NB4 (cell line): ENCODE measurements at regions not wholly inside any gene's neighbourhood (a gene's known extent, or its start where the extent isn't known, plus 50 kb on each side); places are given as distances from the start of the nearest gene placed in this dataset.

ENCODE experiments used
- DNase-seq: peaks from one replicate; pipeline ENCODE4 v3.0.0; 2010; ENCODE audit warnings: low read depth
- H3K4me3 ChIP-seq: one replicate; pipeline ENCODE4 v1.5.1; 2011; ENCODE audit warnings: mild to moderate bottlenecking, low read depth, low read length, moderate library complexity
- CTCF ChIP-seq: IDR thresholded peaks from one replicate; pipeline ENCODE4 v1.5.1; 2012; ENCODE audit warnings: low read depth, low read length
- MYC ChIP-seq: IDR thresholded peaks from 2 replicates; pipeline ENCODE4 v1.6.1; 2011; ENCODE audit warnings: low read depth, low read length
- POLR2A ChIP-seq: IDR thresholded peaks from 2 replicates; pipeline ENCODE4 v1.6.1; 2011; ENCODE audit warnings: mild to moderate bottlenecking; ENCODE audit not compliant: insufficient read length; ENCODE audit errors: extremely low read depth
- TF ChIP-seq, protein P1 (sequence below): IDR thresholded peaks from 2 replicates; pipeline ENCODE4 v1.6.1; 2011; ENCODE audit warnings: low read depth, low read length

GRCh38 chr1:87515781-87516180, 187.1 kb downstream of the LMO4 start:
- DNase-seq = no peak
- TF ChIP-seq, protein P1, sequence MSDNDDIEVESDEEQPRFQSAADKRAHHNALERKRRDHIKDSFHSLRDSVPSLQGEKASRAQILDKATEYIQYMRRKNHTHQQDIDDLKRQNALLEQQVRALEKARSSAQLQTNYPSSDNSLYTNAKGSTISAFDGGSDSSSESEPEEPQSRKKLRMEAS = no peak
- TF ChIP-seq POLR2A (no peak), MYC (no peak), CTCF (no peak)
- no peak overlapping the region for H3K4me3 ChIP-seq

DNA sequence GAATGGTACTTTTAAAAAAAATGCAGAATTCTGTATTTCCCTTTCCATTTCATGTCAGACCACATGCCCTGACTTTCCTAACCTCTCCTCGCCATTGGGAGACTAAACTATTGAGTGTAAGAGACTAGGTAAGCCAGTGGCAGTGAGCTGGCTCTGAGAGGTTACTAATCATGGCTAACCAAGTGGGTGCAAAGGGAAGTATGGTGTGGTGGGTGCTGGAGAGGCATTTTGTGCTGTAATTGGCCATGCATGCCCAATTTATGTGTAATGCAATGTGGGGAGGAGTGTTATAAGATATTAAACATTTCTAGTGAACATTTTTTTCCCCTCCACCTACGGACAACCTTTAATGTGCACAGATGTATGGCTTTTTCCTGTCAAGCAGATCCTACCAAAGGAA, 190.1 kb downstream of the LMO4 start:
- no peak overlapping the region for H3K4me3 ChIP-seq
- TF ChIP-seq CTCF = no peak
- no peak for TF ChIP-seq POLR2A
- TF ChIP-seq, protein P1 = no peak
- no peak for TF ChIP-seq MYC
- no peak for DNase-seq

DNA sequence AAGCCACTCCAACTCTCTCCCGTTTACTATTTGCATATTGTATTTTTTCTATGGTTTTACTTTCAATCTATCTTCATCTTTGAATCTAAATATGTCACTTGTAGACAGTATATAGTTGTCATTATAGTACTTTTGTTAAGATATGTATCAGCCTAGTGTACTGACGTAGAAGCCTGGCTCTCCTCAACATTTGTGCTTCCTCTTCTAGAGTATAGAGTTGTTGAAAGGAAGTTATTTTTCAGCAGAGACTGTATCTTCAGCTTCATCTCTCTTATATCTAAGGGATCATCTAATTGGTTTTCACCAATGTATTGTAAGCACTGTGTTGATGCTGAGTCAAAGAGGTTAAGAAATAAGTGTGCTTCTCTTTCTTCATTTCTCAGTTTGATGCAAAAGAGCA, 192.8 kb downstream of the LMO4 start:
- H3K4me3 ChIP-seq = no peak overlapping the region
- DNase-seq = no peak
- TF ChIP-seq CTCF (no peak), MYC (no peak)
- TF ChIP-seq, protein P1 = no peak

DNA sequence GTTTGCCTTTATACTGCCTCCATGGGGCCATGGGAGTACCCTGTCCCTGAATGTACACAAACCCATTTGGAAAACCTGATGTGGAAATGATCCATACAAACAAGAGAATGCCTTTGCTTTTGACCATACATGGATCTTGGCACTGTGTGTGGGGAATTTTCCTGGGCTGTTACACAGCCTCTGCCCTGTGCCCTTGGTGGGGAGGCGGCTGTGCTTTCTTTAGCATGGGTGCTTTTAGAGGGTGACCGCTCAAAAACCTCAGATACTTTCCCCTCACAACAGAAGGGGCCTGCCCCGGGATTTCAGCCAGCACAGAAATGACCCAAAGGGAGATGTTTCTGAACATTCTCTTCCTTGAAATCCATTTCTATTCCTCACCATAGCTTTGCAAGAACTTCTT, 194.8 kb downstream of the LMO4 start:
- TF ChIP-seq MYC (no peak), CTCF (no peak), POLR2A (no peak)
- TF ChIP-seq, protein P1 = no peak
- DNase-seq = no peak
- H3K4me3 ChIP-seq = no peak overlapping the region

DNA sequence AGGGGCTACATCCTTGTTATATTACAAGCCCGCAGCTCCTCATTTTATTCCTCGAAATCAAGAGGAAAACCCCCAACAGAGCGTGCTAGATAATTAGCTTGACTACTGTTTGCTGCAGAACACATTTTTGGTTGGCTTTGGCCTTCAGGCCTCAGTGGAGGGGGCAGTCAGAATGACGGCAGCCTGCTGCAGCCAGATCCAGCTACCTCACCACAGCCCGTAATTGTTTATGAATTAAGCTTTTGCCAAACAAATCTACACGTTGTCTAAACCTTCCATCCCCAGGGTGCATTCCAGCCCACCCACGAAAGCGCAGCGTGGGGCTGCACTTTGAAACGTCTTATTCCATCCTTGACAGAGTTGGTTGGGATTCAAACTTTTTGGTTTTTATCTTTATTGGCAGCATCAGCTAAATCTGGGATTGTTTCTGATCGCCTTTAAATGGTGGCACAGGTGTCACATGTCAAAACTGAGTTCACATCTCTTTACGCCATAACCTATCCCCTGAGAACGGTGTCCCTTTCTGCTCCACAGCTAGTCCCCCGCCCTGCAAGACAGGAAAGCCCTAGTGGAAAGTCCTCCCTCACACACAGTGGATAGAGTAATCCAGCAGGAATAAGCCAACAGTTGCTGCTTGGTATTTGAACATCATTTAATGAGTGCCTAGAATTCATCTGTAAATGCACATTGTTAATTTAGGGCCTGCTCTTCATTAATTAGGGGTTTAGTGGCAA, 195.5 kb downstream of the LMO4 start:
- TF ChIP-seq MYC = no peak
- no peak for TF ChIP-seq CTCF
- no peak for TF ChIP-seq POLR2A
- TF ChIP-seq, protein P1 = no peak
- DNase-seq = no peak

More for the DNA sequence above, 195.5 kb downstream of the LMO4 start:
- no peak overlapping the region for H3K4me3 ChIP-seq
